ENCODE measurements at regions not wholly inside any gene's neighbourhood (a gene's known extent, or its start where the extent isn't known, plus 50 kb on each side); places are given as distances from the start of the nearest gene placed in this dataset.
"Not testable (repeated sequence)": the region's sequence is repeated elsewhere in the genome, so short reads cannot be mapped to it uniquely, and the experiment has no call there.

DNA sequence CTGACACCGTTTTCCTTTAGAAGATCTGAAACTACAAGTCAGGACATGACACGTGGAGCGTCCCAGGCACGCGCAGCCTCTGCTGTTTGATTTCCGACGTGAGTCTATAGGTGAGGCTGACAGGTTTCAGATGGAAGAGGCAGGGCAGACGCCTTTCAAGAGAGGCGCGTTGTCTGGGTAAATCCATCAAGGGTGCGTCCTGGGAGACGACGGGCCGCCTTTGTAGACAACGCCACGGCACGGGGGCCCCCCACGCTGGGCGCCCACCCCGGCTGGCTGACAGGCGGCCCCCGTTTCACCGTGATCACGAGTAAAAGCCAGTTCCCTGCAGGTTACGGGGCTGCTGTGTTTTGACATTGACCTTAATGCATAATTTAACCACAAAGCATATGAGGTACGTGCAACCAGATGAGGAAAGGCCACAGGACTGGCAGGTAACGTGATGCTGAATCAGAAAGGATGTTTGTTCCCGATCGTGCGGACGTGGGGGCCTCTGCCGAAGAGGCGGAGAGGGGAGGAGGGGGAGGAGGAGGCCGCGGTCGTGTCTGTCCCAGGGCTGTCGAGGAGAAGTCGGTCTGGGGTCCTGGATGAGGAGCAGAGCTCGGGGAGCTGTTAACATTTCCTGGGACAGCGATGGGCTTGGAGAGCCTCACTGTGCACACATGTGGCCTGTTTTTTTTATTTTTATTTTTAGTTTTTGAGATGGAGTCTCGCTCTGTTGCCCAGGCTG lies 51.1 kb upstream of the PPP2R3B start:
- no peak for DNase-seq

DNA sequence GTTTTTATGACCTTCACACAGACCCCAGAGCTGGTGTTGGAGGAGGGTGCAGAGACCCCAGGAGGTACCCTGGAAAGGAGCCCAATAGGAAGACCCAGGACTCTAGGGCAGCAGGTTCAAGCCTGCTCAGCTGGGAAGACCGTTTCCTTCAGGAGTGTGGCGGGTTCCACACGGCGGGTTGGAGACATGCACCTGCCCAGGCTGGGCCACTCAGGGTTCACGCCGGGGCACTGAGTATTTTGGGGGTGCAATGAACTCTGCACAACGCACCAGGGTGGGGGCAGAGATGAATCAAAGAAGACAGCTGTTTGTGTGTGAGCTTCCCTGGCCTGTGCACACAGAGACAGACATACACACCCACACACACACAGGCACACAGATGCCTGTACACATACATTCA lies 52.5 kb upstream of the PPP2R3B start:
- DNase-seq, result no peak

- DNase-seq, result no peak
These were observed 53.0 kb upstream of the PPP2R3B start for GRCh38 chrX:439719-440118.

DNA sequence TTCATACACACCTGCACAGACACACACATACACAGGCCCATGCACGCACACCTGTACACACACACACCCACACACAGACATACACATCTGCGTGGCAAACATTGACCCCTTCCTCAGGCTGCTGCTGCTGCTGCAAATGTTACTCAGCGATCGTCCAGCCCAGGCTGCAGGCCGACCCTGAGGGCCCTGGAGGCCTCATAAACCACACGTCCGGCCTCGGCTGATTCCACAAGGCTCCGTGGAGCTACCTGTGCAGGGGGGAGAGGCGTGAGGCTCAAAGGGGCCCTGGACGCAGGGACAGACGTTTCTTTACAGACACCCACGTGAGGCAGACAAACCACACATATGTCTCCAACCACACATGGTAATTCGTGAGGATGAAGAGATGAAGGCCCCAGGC lies 53.9 kb upstream of the PPP2R3B start:
- no peak for DNase-seq

DNA sequence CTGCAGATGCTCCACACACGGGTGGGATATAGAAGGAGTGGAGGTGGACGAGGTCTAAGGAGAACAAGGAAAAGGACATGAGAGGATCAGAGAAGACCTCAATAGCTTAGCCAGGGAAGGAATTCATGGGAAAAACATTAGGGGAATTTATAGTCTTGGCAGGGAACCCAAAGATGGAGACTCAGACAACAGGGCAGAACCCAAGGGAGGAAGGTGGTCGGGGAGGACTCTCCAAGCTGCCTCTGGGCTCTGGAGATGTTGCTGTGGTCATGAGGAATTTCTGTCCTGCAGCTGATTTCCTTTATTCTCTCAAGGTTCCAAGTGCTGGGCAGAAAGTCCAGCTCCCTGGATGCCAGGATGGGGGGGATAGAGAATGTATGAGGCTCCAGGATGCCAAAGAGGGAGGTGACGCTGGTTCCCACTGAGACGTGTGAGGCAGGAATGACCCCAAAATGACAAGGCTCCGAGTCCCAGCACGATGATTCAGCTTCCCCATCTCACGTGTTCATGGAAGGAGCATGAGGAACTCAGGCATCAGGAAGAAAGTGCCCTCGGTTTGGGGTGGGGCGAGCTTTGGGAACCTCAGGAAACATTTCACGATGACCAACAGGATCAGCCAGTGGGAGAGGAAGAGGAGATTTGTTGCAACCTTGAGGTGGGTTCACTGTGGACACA lies 57.0 kb upstream of the PPP2R3B start:
- no peak for DNase-seq

- no peak for DNase-seq
These were observed 57.6 kb upstream of the PPP2R3B start for GRCh38 chrX:444305-444704.

- DNase-seq, result no peak
These were observed 59.0 kb upstream of the PPP2R3B start for GRCh38 chrX:445727-446126.

GRCh38 chrX:446245-446644 lies 59.5 kb upstream of the PPP2R3B start:
- no peak for DNase-seq

DNA sequence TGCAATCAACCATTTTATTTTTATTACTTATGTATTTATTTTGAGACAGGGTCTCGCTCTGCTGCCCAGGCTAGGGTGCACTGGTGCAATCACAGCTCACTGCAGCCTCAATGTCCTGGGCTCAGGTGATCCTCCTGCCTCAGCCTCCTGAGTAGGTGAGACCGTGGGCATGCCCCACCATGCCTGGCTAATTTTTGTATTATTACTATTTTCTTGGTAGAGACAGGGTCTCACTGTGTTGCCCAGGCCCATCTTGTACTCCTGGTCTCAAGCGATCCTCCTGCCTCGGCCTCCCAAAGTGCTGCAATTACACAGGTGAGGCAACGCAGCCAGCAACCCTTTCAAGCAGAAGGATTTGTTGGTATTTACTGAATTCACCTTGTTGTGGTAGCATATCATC lies 60.3 kb upstream of the PPP2R3B start:
- DNase-seq, result no peak

- DNase-seq, result not testable (repeated sequence)
These were observed 65.0 kb upstream of the PPP2R3B start for GRCh38 chrX:451750-452149.

GRCh38 chrX:452598-452997 lies 65.9 kb upstream of the PPP2R3B start:
- no peak for DNase-seq

DNA sequence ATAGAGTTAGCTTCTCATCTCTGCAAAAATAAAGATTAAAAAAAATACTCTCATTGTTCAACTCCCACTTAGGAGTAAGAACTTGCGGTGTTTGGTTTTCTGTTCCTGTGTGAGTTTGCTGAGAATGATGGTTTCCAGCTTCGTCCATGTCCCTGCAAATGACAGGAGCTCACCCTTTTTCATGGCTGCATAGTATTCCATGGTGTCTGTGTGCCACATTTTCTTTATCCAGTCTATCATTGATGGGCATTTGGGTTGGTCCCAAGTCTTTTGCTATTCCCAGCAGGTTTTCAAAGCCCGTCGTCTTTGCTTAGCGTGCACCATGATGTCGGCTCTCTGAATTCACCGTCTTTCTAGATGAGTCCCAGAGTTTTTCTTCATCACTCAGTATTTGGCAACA lies 67.8 kb upstream of the PPP2R3B start:
- not testable (repeated sequence) for DNase-seq

DNA sequence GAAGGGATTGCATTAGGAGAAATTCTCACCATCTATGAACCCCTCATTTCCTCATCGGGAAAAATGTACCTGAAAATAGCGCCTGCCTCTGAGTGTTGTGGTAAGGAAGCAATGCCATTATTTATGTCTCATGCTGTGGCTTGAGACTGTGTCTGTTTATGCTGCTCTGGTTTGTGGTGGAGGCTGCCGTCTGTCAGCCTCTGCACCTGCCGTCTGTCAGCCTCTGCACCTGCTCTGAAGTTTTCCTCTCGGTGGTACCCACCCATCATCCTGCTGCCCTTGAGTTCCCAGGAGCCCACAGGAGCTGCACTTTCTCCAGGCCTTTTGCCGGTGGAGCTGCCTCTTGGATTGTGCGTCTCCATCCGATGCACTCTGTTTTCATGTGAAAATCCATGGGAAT lies 68.5 kb upstream of the PPP2R3B start:
- no peak for DNase-seq

DNA sequence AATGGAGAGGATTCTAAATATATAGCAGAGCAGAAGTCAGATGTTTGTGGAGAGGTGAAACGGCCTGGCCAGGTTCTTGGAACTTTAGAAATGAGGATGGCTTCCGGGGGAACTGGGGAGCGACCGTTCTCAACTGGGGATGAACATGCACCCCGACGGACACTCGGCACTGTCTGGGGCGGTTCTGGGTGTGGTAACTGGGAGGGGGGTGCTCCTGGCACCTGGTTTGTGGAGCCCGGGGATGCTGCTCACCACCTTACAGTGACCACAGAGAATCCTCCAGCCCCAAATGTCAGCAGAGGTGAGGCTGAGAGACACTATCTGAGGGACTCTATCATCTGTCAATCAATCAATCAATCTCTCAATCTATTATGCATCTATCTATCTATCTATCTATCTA lies 69.0 kb upstream of the PPP2R3B start:
- DNase-seq, result no peak

GRCh38 chrX:456146-456545 lies 69.4 kb upstream of the PPP2R3B start:
- no peak for DNase-seq

- DNase-seq, result no peak
These were observed 70.0 kb upstream of the PPP2R3B start for GRCh38 chrX:456551-457291.

DNA sequence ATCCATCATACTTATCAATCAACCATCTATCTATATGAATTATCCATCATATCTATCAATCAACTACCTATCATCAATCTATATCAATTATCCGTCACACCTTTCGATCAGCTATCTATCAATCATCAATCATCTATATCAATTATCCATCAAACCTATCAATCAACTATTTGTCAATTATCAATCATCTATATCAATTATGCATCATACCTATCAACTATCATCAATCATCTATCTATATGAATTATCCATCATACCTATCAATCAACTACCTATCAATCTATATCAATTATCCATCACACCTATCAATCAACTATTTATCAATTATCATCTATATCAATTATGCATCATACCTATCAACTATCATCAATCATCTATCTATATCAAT lies 70.6 kb upstream of the PPP2R3B start:
- DNase-seq, result no peak

GRCh38 chrX:458631-459061 lies 71.9 kb upstream of the PPP2R3B start:
- no peak for DNase-seq

GRCh38 chrX:459611-460010 lies 72.9 kb upstream of the PPP2R3B start:
- no peak for DNase-seq

- no peak for DNase-seq
These were observed 73.4 kb upstream of the PPP2R3B start for GRCh38 chrX:460116-460515.

- DNase-seq, result no peak
These were observed 74.3 kb upstream of the PPP2R3B start for GRCh38 chrX:460823-461640.

DNA sequence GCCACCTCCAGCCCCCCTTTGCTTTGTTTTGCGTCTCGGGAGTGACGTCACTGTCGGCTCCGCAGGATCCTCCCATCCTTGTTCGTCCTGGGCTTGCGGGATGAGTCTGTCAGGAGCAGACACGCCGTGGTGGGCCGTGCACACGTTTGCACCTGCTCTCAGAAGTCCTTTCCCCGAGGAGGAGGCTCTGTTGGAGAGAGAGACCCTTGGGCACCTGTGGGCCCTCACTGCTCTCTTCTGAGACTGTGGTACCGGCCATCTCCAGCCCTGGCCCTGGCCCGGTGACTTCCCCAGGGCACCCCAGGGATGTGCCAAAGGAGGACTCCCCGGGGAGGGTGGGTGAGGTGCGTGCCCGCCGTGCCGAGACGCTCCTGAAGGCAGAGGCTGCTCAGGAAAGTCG lies 76.1 kb upstream of the PPP2R3B start:
- DNase-seq, result no peak
